Heart right ventricle (tissue), 16 donors: ENCODE measurements at regions not wholly inside any gene's neighbourhood (a gene's known extent, or its start where the extent isn't known, plus 50 kb on each side); places are given as distances from the start of the nearest gene placed in this dataset.

Experiments used
- ATAC-seq, 8 donors: fragments of 200-7000 bp; cut with Tn5 transposase; one replicate each; pipeline ENCODE4 v1.9.1; 2020; ENCODE audit warnings: mild to moderate bottlenecking in 8 of 8, moderate library complexity in 8 of 8, moderate number of reproducible peaks in 1 of 8
- DNase-seq, 2 donors: peaks; one replicate each; pipeline ENCODE4 v3.0.0-alpha.2; 2020
- H3K27ac ChIP-seq, 10 donors: fragments of 200-600 bp; sonication (generic) in 2 of 10; one replicate each; pipeline versions ENCODE4 v1.5.0 to v1.8.0; 2020 to 2022; ENCODE audit warnings: mild to moderate bottlenecking in 3 of 10
- H3K27me3 ChIP-seq, 7 donors: fragments of 200-600 bp; one replicate each; pipeline ENCODE4 v1.8.0; 2021 to 2022; ENCODE audit warnings: mild to moderate bottlenecking in 2 of 7
- H3K36me3 ChIP-seq, 9 donors: fragments of 200-600 bp; sonication (generic) in 1 of 9; one replicate each; pipeline versions ENCODE4 v1.5.0 to v1.8.0; 2020 to 2022; ENCODE audit warnings: mild to moderate bottlenecking in 2 of 9
- H3K4me1 ChIP-seq, 9 donors: fragments of 200-600 bp; sonication (generic) in 1 of 9; one replicate each; pipeline versions ENCODE4 v1.5.0 to v1.8.0; 2020 to 2022; ENCODE audit warnings: mild to moderate bottlenecking in 4 of 9
- H3K4me3 ChIP-seq, 10 donors: fragments of 200-600 bp; sonication (generic) in 2 of 10; one replicate each; pipeline versions ENCODE4 v1.5.0 to v1.8.0; 2020 to 2022; ENCODE audit warnings: mild to moderate bottlenecking in 7 of 10, moderate library complexity in 2 of 10
- H3K9me3 ChIP-seq, 11 donors: fragments of 200-600 bp in 10 of 11; sonication (generic) in 2 of 11; one replicate each; pipeline versions ENCODE4 v1.5.0 to v1.8.0; 2013 to 2022; ENCODE audit warnings: mild to moderate bottlenecking in 2 of 11, control low read depth in 1 of 11, moderate library complexity in 1 of 11
- CTCF ChIP-seq, 9 donors: fragments of 200-600 bp; sonication (generic) in 2 of 9; IDR thresholded peaks; one replicate each; pipeline versions ENCODE4 v1.5.0 to v1.8.0; 2021 to 2022; ENCODE audit warnings: antibody characterized with exemption in 9 of 9, mild to moderate bottlenecking in 5 of 9, moderate library complexity in 1 of 9
- WGBS, 2 donors: extraction: QIAGEN DNeasy Blood & Tissue Kit; methylation state at CpG; one replicate each; pipeline ENCODE4 v1.1.7; 2013; ENCODE audit warnings: inconsistent platforms in 1 of 2; 5-methylcytosine and 5-hydroxymethylcytosine counted together
- intact Hi-C, 10 donors: fragments of 100-400 bp; cut with DNase I; formaldehyde crosslinking; loops; one replicate each; pipeline versions ENCODE4 v1.11.1 to v1.14.2; 2022
- donor health status: Arrhythmogenic right ventricular cardiomyopathy.
- donor health status: ischemic (EF 13 %, LVEDD 7.1; RV severe dilation, severe dysfunction).
- donor health status: healthy with polysubstance abuse.
- donor health status: DM: no; HTN: yes; CAD: no.
- donor health status: DM: no; HTN: no; CAD: no.
- donor health status: ischemic (EF 25% LVEDD 6.9; RV normal size, moderate dysfunction).
- donor health status: ischemic (EF 25% LVEDD 5.7; RV mildly dilated, moderate dysfunction).
- donor health status: healthy.
- donor health status: DM: yes; HTN: yes; CAD: no.
- donor health status: Ischemic cardiomyopathy.
- donor health status: ischemic (EF 35%, LVEDD 5.7; RV mildly dilated, moderate dysfunction).
- donor health status: nonischemic (EF 11% LVEDD 7.7; RV severe dilation, severe dysfunction).
- donor health status: DM: yes; HTN: yes; CAD: no.
- donor health status: PGD.
- donor health status: ischemic (EF 29% LVEDD 5.4; RV normal size, mild dysfunction).
- donor health status: nonischemic (EF 23%, LVEDD 6.1; RV moderate dilation, normal function).

- no peak for DNase-seq
- WGBS, 2 donors: 73 to 78% methylated on average over 4 of the region's 4 CpGs
- H3K27me3 ChIP-seq: no peaks in the 10 kb centered on the region
Measured at GRCh38 chr5:168052686-168053085, 238.8 kb upstream of the WWC1 start.

DNA sequence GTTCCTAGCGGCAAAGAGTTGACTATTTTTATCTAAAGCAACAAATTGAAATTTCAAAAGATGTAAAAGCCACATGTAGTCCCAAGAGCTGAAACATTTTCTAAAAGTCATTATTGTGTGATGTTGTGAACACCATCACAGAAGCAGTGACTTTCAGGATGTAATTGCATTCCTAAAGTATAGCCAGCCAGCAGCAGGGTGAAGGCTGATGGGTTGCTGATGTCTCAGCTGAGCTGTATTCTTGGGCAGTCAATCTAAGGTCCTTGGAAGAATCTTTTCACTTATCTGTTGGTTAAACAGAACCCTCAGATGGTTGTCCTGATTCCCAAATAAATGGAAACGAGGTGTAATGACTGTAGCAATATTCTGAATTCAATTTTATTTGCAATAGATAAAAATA is 237.4 kb upstream of the WWC1 start:
- TF ChIP-seq CTCF (IDR thresholded peaks at IDR 0.05): no peak
- no peaks in the 10 kb centered on the region for H3K9me3 ChIP-seq
- H3K4me3 ChIP-seq: no peak overlapping the region
- H3K36me3 ChIP-seq: no peaks in the 10 kb centered on the region
- intact Hi-C loops: loop anchor here in 1 of 10 donors (10.0 kb wide), 1 partner anchor 749 kb away; no protein-coding TSS in a partner anchor
- no peak for ATAC-seq
- peaks cover 0 to 18% (median 10%) of the 10 kb centered on the region in 9 donors for H3K4me1 ChIP-seq
- no peak overlapping the region for H3K27ac ChIP-seq
- DNase-seq: no peak
- 63 to 73% methylated on average over 2 of the region's 2 CpGs for WGBS, 2 donors
- no peaks in the 10 kb centered on the region for H3K27me3 ChIP-seq

More at GRCh38 chr5:168052686-168053085, 238.8 kb upstream of the WWC1 start:
- no peak for ATAC-seq
- H3K4me3 ChIP-seq: no peak overlapping the region
- peaks cover 0 to 26% (median 17%) of the 10 kb centered on the region in 9 donors for H3K4me1 ChIP-seq
- TF ChIP-seq CTCF (IDR thresholded peaks at IDR 0.05): no peak
- H3K9me3 ChIP-seq: no peaks in the 10 kb centered on the region
- intact Hi-C loops: loop anchor here in 1 of 10 donors (10.0 kb wide), 1 partner anchor 748 kb away; no protein-coding TSS in a partner anchor
- no peak overlapping the region for H3K27ac ChIP-seq
- no peaks in the 10 kb centered on the region for H3K36me3 ChIP-seq

DNA sequence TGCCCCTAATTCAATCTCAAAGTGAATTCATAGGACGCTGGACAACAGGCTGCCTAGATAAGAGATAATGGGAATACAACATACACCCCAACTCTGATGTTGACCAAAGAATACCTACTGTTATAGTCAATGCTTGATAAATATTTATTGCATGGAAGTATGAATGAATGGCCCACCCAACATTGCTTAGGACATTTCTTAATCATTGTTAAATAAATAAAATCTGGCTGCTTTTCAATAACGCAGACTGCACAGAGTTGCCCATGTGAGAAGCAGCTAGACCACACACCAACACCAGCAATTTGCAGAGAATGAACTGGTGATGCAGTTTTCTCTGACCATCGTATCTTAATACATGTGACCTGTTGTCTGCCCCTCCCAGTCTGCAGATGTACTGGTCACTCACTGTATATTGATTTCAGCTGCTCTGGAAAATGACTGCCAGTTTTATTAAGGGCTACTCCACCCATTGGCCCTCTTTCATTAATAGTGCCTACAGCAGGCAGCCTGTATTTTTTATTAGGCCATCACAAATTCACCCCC is 236.2 kb upstream of the WWC1 start:
- Histone ChIP-seq H3K36me3 (no peaks in the 10 kb centered on the region), H3K4me1 (peaks cover 0 to 19% (median 10%) of the 10 kb centered on the region in 9 donors), H3K4me3 (no peak overlapping the region), H3K27me3 (no peaks in the 10 kb centered on the region), H3K27ac (peak overlapping the region in 6 of 10 donors; percentile 4 to 60 (median 40)), H3K9me3 (no peaks in the 10 kb centered on the region)
- WGBS, 2 donors: 87 to 90% methylated on average over 3 of the region's 3 CpGs
- intact Hi-C loops: loop anchor here in 1 of 10 donors (10.0 kb wide), 1 partner anchor 750 kb away; no protein-coding TSS in a partner anchor
- no peak for ATAC-seq
- no peak for TF ChIP-seq CTCF (IDR thresholded peaks at IDR 0.05)
- no peak for DNase-seq

DNA sequence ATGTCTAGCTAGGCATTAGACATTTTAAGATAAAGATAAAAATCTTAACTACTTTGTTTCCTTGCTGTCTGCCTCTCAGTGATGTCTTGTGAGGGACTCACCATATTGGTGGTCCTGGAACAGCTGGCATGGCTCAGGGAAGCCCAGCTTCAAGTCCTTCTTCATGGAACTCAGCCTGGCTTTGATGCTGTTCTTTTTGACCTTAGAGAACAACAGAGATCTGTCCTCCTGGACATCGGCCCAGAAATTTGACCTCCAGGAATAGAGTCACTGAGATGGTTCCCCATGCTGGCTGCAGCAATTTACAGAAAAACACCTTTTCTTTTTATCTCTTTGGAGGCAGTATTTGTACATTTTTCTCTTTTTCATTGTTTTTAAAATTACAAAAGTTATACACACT is 235.5 kb upstream of the WWC1 start:
- Histone ChIP-seq H3K4me1 (peaks cover 0 to 19% (median 10%) of the 10 kb centered on the region in 9 donors), H3K9me3 (no peaks in the 10 kb centered on the region), H3K27me3 (no peaks in the 10 kb centered on the region), H3K36me3 (no peaks in the 10 kb centered on the region), H3K4me3 (no peak overlapping the region), H3K27ac (peak overlapping the region in 8 of 10 donors; percentile 4 to 60 (median 38))
- 13 to 17% methylated on average over 1 of the region's 1 CpG for WGBS, 2 donors
- TF ChIP-seq CTCF (IDR thresholded peaks at IDR 0.05): no peak
- intact Hi-C loops: loop anchor here in 1 of 10 donors (10.0 kb wide), 1 partner anchor 751 kb away; no protein-coding TSS in a partner anchor
- ATAC-seq: peak; percentile 40 to 85 (median 76)
- peak in 1 of 2 donors; percentile 64 for DNase-seq
